SU-DHL-6 (cell line): ENCODE measurements at regions not wholly inside any gene's neighbourhood (a gene's known extent, or its start where the extent isn't known, plus 50 kb on each side); places are given as distances from the start of the nearest gene placed in this dataset.

Source experiments
- H2AFZ ChIP-seq: fragments of 200-600 bp; sonication (generic); 2 replicates; pipeline ENCODE4 v1.6.1; 2014; ENCODE audit warnings: low read depth, mild to moderate bottlenecking, moderate library complexity, mixed read lengths, antibody characterized with exemption, low read length; ENCODE audit not compliant: severe bottlenecking
- H3F3A ChIP-seq: fragments of 200-600 bp; shearing (Covaris generic); 2 replicates; pipeline ENCODE4 v1.6.0; 2016; ENCODE audit warnings: antibody characterized with exemption, mild to moderate bottlenecking; ENCODE audit not compliant: insufficient read depth
- H3K27ac ChIP-seq: fragments of 200-600 bp; sonication (generic); 2 replicates; pipeline ENCODE4 v1.5.1; 2016; ENCODE audit warnings: low read depth, mild to moderate bottlenecking, low read length, moderate library complexity, mixed read lengths
- H3K27me3 ChIP-seq: fragments of 200-600 bp; sonication (generic), shearing (Covaris generic); 2 replicates; pipeline ENCODE4 v1.6.0; 2014; ENCODE audit warnings: mild to moderate bottlenecking, low read length
- H3K36me3 ChIP-seq: fragments of 200-600 bp; sonication (generic); 2 replicates; pipeline ENCODE4 v1.6.1; 2014; ENCODE audit warnings: mild to moderate bottlenecking, low read length, mixed read lengths
- H3K4me2 ChIP-seq: fragments of 300-600, 200-600 bp; shearing (Covaris generic), sonication (generic); 2 replicates; pipeline ENCODE4 v1.6.0; 2014; ENCODE audit warnings: low read length, low read depth, mild to moderate bottlenecking; ENCODE audit not compliant: poor library complexity, severe bottlenecking
- H3K4me3 ChIP-seq: fragments of 200-600 bp; sonication (generic); 2 replicates; pipeline ENCODE4 v1.5.1; 2014; ENCODE audit warnings: antibody characterized with exemption, low read length, mild to moderate bottlenecking, mixed read lengths; ENCODE audit not compliant: insufficient read depth, poor library complexity, severe bottlenecking
- H3K79me2 ChIP-seq: fragments of 200-600 bp; sonication (generic); 2 replicates; pipeline ENCODE4 v1.6.1; 2014; ENCODE audit warnings: mild to moderate bottlenecking, low read length, moderate library complexity; ENCODE audit not compliant: insufficient read depth
- H3K9ac ChIP-seq: fragments of 200-600 bp; sonication (generic); 2 replicates; pipeline ENCODE4 v1.7.0; 2014; ENCODE audit warnings: mild to moderate bottlenecking, low read length
- H3K9me2 ChIP-seq: fragments of 200-600 bp; sonication (generic); replicated peaks from 2 replicates; pipeline ENCODE4 v1.6.1; 2014; ENCODE audit warnings: low read length; ENCODE audit not compliant: insufficient read depth
- H3K9me3 ChIP-seq: fragments of 200-600 bp; sonication (generic); 2 replicates; pipeline ENCODE4 v1.6.1; 2014; ENCODE audit warnings: low read length, mixed read lengths; ENCODE audit not compliant: insufficient read depth
- H4K20me1 ChIP-seq: fragments of 200-600 bp; sonication (generic); 2 replicates; pipeline ENCODE4 v1.6.1; 2014; ENCODE audit warnings: low read depth, mild to moderate bottlenecking, antibody characterized with exemption, low read length, moderate library complexity, mixed read lengths
- CTCF ChIP-seq: fragments of 200-600 bp; sonication (generic); IDR thresholded peaks from one replicate; pipeline ENCODE4 v1.5.1; 2017; ENCODE audit warnings: antibody characterized with exemption, mild to moderate bottlenecking, low read length, moderate library complexity; ENCODE audit not compliant: insufficient read depth, poor library complexity, severe bottlenecking
- EZH2phosphoT487 ChIP-seq: fragments of 200-600 bp; sonication (generic), shearing (Covaris generic); conservative IDR thresholded peaks from 2 replicates; pipeline ENCODE4 v1.6.1; 2018; ENCODE audit warnings: mild to moderate bottlenecking, antibody characterized with exemption, low read length, moderate library complexity, mixed read lengths

DNA sequence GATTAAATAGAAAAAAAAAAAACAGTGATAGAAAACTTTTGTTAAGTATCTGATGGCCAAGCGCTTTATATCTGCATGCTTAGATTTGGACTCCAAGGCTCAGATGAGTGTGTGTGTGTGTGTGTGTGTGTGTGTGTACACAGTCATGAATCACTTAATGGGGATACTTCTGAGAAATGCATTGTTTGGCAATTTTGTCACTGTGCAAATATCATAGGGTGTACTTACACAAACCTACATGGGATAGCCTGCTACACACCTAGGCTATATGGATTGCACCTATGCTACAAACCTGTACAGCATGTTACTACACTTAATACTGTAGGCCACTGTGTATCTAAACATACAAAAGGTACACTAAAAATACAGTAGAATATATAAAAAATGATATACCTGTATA lies 635.6 kb upstream of the NUDT12 start:
- H3K27ac ChIP-seq, result no peak overlapping the region
- no peaks in the 10 kb centered on the region for H3F3A ChIP-seq
- TF ChIP-seq EZH2phosphoT487 (no peak), CTCF (no peak)
- H3K4me2 ChIP-seq, result no peak overlapping the region
- no peak overlapping the region for H3K4me3 ChIP-seq
- H2AFZ ChIP-seq, result no peak overlapping the region
- no peaks in the 10 kb centered on the region for H3K79me2 ChIP-seq
- H3K9me3 ChIP-seq, result no peaks in the 10 kb centered on the region
- H3K36me3 ChIP-seq, result no peaks in the 10 kb centered on the region
- H4K20me1 ChIP-seq, result no peaks in the 10 kb centered on the region
- H3K9me2 ChIP-seq, result no peaks in the 10 kb centered on the region
- H3K27me3 ChIP-seq, result no peaks in the 10 kb centered on the region
- no peak overlapping the region for H3K9ac ChIP-seq

GRCh38 chr5:104189909-104190308 lies 627.3 kb upstream of the NUDT12 start:
- no peak overlapping the region for H3K27ac ChIP-seq
- TF ChIP-seq EZH2phosphoT487 (no peak), CTCF (no peak)

GRCh38 chr5:104189031-104189430 lies 626.4 kb upstream of the NUDT12 start:
- Histone ChIP-seq H3K79me2 (no peaks in the 10 kb centered on the region), H3F3A (no peaks in the 10 kb centered on the region), H3K27me3 (no peaks in the 10 kb centered on the region), H3K9ac (no peak overlapping the region), H4K20me1 (no peaks in the 10 kb centered on the region), H3K36me3 (no peaks in the 10 kb centered on the region), H2AFZ (no peak overlapping the region), H3K4me3 (no peak overlapping the region), H3K9me3 (peaks cover 13% of the 10 kb centered on the region; the same call in 1 of the 2 replicates), H3K27ac (no peak overlapping the region), H3K4me2 (no peak overlapping the region), H3K9me2 (no peaks in the 10 kb centered on the region)
- TF ChIP-seq EZH2phosphoT487 (no peak), CTCF (no peak)

More at GRCh38 chr5:104189909-104190308, 627.3 kb upstream of the NUDT12 start:
- H3K9me2 ChIP-seq, result no peaks in the 10 kb centered on the region
- no peak overlapping the region for H3K4me3 ChIP-seq
- H3F3A ChIP-seq, result no peaks in the 10 kb centered on the region
- H2AFZ ChIP-seq, result no peak overlapping the region
- H3K36me3 ChIP-seq, result no peaks in the 10 kb centered on the region
- no peak overlapping the region for H3K4me2 ChIP-seq
- H3K27me3 ChIP-seq, result no peaks in the 10 kb centered on the region
- no peaks in the 10 kb centered on the region for H3K79me2 ChIP-seq
- H4K20me1 ChIP-seq, result no peaks in the 10 kb centered on the region
- peaks cover 13% of the 10 kb centered on the region; the same call in 1 of the 2 replicates for H3K9me3 ChIP-seq
- H3K9ac ChIP-seq, result no peak overlapping the region

DNA sequence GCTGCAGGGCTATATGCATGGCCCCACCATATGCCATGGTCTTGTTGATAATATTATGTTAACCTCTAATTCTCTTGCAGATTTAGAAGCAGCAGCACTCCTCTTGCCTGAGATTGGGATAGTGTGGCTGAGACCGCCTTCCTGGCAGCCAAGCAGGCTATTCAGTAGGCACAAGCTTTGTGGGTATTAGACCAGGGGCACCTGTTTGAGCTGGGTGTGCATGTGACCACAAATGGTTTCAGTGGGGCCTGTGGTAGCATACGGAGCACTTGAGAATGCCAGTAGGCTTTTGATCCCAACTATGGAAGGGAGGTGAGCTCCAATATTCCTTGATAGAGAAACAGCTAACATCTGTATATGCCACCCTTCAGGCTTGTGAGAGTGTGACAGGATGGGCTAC lies 625.1 kb upstream of the NUDT12 start:
- no peaks in the 10 kb centered on the region for H3K36me3 ChIP-seq
- H4K20me1 ChIP-seq, result no peaks in the 10 kb centered on the region
- H2AFZ ChIP-seq, result no peak overlapping the region
- H3K9me3 ChIP-seq, result peaks cover 13% of the 10 kb centered on the region; the same call in 1 of the 2 replicates
- H3K27me3 ChIP-seq, result no peaks in the 10 kb centered on the region
- no peak overlapping the region for H3K4me2 ChIP-seq
- no peaks in the 10 kb centered on the region for H3K79me2 ChIP-seq
- no peak overlapping the region for H3K27ac ChIP-seq
- H3K9me2 ChIP-seq, result no peaks in the 10 kb centered on the region
- TF ChIP-seq CTCF (no peak), EZH2phosphoT487 (no peak)
- H3K9ac ChIP-seq, result no peak overlapping the region
- H3K4me3 ChIP-seq, result no peak overlapping the region
- H3F3A ChIP-seq, result no peaks in the 10 kb centered on the region
